ENCODE measurements at regions not wholly inside any gene's neighbourhood (a gene's known extent, or its start where the extent isn't known, plus 50 kb on each side); places are given as distances from the start of the nearest gene placed in this dataset.

- TF ChIP-seq, protein P1, sequence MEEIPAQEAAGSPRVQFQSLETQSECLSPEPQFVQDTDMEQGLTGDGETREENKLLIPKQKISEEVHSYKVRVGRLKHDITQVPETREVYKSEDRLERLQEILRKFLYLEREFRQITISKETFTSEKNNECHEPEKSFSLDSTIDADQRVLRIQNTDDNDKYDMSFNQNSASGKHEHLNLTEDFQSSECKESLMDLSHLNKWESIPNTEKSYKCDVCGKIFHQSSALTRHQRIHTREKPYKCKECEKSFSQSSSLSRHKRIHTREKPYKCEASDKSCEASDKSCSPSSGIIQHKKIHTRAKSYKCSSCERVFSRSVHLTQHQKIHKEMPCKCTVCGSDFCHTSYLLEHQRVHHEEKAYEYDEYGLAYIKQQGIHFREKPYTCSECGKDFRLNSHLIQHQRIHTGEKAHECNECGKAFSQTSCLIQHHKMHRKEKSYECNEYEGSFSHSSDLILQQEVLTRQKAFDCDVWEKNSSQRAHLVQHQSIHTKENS (CRISPR knock-in tag; IDR thresholded peaks at IDR 0.05) = no peak
- TF ChIP-seq NFATC3 (IDR thresholded peaks at IDR 0.05) (no peak), SOX6 (IDR thresholded peaks at IDR 0.05) (no peak), ZNF764 (CRISPR knock-in tag; IDR thresholded peaks at IDR 0.05; ENCODE audit: low read depth) (no peak), PML (IDR thresholded peaks at IDR 0.05; ENCODE audit: low read length) (no peak), XRCC3 (IDR thresholded peaks at IDR 0.05) (no peak), POLR2AphosphoS5 (IDR thresholded peaks at IDR 0.05; ENCODE audit: control insufficient read depth, insufficient read depth, low read depth, low read length) (no peak)
- TF ChIP-seq, protein P2, sequence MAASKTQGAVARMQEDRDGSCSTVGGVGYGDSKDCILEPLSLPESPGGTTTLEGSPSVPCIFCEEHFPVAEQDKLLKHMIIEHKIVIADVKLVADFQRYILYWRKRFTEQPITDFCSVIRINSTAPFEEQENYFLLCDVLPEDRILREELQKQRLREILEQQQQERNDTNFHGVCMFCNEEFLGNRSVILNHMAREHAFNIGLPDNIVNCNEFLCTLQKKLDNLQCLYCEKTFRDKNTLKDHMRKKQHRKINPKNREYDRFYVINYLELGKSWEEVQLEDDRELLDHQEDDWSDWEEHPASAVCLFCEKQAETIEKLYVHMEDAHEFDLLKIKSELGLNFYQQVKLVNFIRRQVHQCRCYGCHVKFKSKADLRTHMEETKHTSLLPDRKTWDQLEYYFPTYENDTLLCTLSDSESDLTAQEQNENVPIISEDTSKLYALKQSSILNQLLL (CRISPR knock-in tag; IDR thresholded peaks at IDR 0.05; ENCODE audit: borderline replicate concordance) = no peak
- TF ChIP-seq, protein P3, sequence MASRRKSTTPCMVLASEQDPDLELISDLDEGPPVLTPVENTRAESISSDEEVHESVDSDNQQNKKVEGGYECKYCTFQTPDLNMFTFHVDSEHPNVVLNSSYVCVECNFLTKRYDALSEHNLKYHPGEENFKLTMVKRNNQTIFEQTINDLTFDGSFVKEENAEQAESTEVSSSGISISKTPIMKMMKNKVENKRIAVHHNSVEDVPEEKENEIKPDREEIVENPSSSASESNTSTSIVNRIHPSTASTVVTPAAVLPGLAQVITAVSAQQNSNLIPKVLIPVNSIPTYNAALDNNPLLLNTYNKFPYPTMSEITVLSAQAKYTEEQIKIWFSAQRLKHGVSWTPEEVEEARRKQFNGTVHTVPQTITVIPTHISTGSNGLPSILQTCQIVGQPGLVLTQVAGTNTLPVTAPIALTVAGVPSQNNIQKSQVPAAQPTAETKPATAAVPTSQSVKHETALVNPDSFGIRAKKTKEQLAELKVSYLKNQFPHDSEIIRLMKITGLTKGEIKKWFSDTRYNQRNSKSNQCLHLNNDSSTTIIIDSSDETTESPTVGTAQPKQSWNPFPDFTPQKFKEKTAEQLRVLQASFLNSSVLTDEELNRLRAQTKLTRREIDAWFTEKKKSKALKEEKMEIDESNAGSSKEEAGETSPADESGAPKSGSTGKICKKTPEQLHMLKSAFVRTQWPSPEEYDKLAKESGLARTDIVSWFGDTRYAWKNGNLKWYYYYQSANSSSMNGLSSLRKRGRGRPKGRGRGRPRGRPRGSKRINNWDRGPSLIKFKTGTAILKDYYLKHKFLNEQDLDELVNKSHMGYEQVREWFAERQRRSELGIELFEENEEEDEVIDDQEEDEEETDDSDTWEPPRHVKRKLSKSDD (conservative IDR thresholded peaks at IDR 0.05; ENCODE audit: low read length) = no peak
Measured at GRCh38 chr14:38420048-38420447, 164.2 kb upstream of the CLEC14A start (continued).
